AG09309 (cell line): ENCODE measurements at regions not wholly inside any gene's neighbourhood (a gene's known extent, or its start where the extent isn't known, plus 50 kb on each side); places are given as distances from the start of the nearest gene placed in this dataset.

Experiments used
- DNase-seq: peaks from one replicate; pipeline ENCODE4 v3.0.0-alpha.2; 2010; ENCODE audit warnings: low read depth
- H3K4me3 ChIP-seq: 2 replicates; pipeline ENCODE4 v1.5.1; 2011; ENCODE audit warnings: mild to moderate bottlenecking, low read depth, low read length, moderate library complexity; ENCODE audit not compliant: control insufficient read depth
- CTCF ChIP-seq: IDR thresholded peaks from 2 replicates; pipeline ENCODE4 v1.5.1; 2011; ENCODE audit warnings: mild to moderate bottlenecking, low read depth, low read length, inconsistent platforms; ENCODE audit not compliant: insufficient read depth, control insufficient read depth; ENCODE audit errors: missing control alignments

- no peak overlapping the region for H3K4me3 ChIP-seq
- TF ChIP-seq CTCF = no peak
- DNase-seq = no peak
Measured at GRCh38 chr2:122523981-122524380, 768.5 kb downstream of the TSN start.

- DNase-seq = no peak
- TF ChIP-seq CTCF = no peak
- no peak overlapping the region for H3K4me3 ChIP-seq
Measured at GRCh38 chr2:122525336-122525735, 769.9 kb downstream of the TSN start.

GRCh38 chr2:122528061-122528460 is 772.6 kb downstream of the TSN start:
- DNase-seq = no peak
- H3K4me3 ChIP-seq = no peak overlapping the region
- no peak for TF ChIP-seq CTCF

GRCh38 chr2:122528958-122529705 is 773.7 kb downstream of the TSN start:
- no peak for TF ChIP-seq CTCF
- H3K4me3 ChIP-seq = no peak overlapping the region
- DNase-seq = no peak

- DNase-seq = no peak
- no peak for TF ChIP-seq CTCF
- H3K4me3 ChIP-seq = no peak overlapping the region
Measured at GRCh38 chr2:122530814-122531213, 775.4 kb downstream of the TSN start.

GRCh38 chr2:122531290-122532071 is 776.0 kb downstream of the TSN start:
- no peak overlapping the region for H3K4me3 ChIP-seq

More at GRCh38 chr2:122531290-122532071, 776.0 kb downstream of the TSN start:
- no peak for DNase-seq
- no peak for TF ChIP-seq CTCF
